GM19239 (cell line): ENCODE measurements at regions not wholly inside any gene's neighbourhood (a gene's known extent, or its start where the extent isn't known, plus 50 kb on each side); places are given as distances from the start of the nearest gene placed in this dataset.

Source experiments
- DNase-seq: peaks from one replicate; pipeline ENCODE4 v3.0.0; 2011; ENCODE audit warnings: low spot score; ENCODE audit not compliant: insufficient read length
- FAIRE-seq: peaks from 2 replicates; lab custom pipeline; 2011; peaks lifted over from hg19 to GRCh38; lab: Jason Lieb, UNC

GRCh38 chr10:3852147-3852904, 67.3 kb upstream of the KLF6 start:
- no peak for DNase-seq
- peak; percentile 93 for FAIRE-seq

- DNase-seq: no peak
- FAIRE-seq: peak; percentile 85
These were observed 66.3 kb upstream of the KLF6 start for GRCh38 chr10:3850999-3851937.

GRCh38 chr10:3848775-3849635, 64.0 kb upstream of the KLF6 start:
- no peak for FAIRE-seq
- no peak for DNase-seq

GRCh38 chr10:3848005-3848774, 63.2 kb upstream of the KLF6 start:
- no peak for DNase-seq
- no peak for FAIRE-seq

- FAIRE-seq (no peak), DNase-seq (no peak)
These were observed 61.7 kb upstream of the KLF6 start for GRCh38 chr10:3846736-3847135.

- DNase-seq: no peak
- FAIRE-seq: peak; percentile 64
These were observed 59.5 kb upstream of the KLF6 start for GRCh38 chr10:3844491-3845025.

GRCh38 chr10:3838460-3839437, 53.7 kb upstream of the KLF6 start:
- DNase-seq (no peak), FAIRE-seq (peak; percentile 45)

- FAIRE-seq: peak; percentile 28
- no peak for DNase-seq
These were observed 52.8 kb upstream of the KLF6 start for GRCh38 chr10:3837647-3838459.

GRCh38 chr10:3836222-3836820, 51.3 kb upstream of the KLF6 start:
- DNase-seq: no peak
- FAIRE-seq: no peak

GRCh38 chr10:3835770-3836169, 50.8 kb upstream of the KLF6 start:
- no peak for DNase-seq
- FAIRE-seq: peak; percentile 93

GRCh38 chr10:3834947-3835346, 49.9 kb upstream of the KLF6 start:
- DNase-seq: no peak
- FAIRE-seq: no peak
